Endodermal cell (in vitro differentiated cells): ENCODE measurements at regions not wholly inside any gene's neighbourhood (a gene's known extent, or its start where the extent isn't known, plus 50 kb on each side); places are given as distances from the start of the nearest gene placed in this dataset.

Source experiments
- DNase-seq: peaks from one replicate; pipeline ENCODE4 v3.0.0-alpha.2; 2017
- H3K27ac ChIP-seq: 2 replicates; pipeline ENCODE4 v1.5.1; 2013; ENCODE audit warnings: mild to moderate bottlenecking, low read depth, low read length, moderate library complexity
- H3K27me3 ChIP-seq: 2 replicates; pipeline ENCODE4 v1.6.1; 2013; ENCODE audit warnings: mild to moderate bottlenecking, low read length, moderate library complexity; ENCODE audit not compliant: insufficient read depth, control insufficient read depth, poor library complexity, severe bottlenecking
- H3K36me3 ChIP-seq: 2 replicates; pipeline ENCODE4 v1.7.0; 2013; ENCODE audit warnings: mild to moderate bottlenecking, low read length, moderate library complexity; ENCODE audit not compliant: control insufficient read depth, insufficient read depth
- H3K4me1 ChIP-seq: one replicate; pipeline ENCODE4 v1.7.0; 2013; ENCODE audit warnings: low read length; ENCODE audit not compliant: control insufficient read depth, insufficient read depth
- H3K4me3 ChIP-seq: 2 replicates; pipeline ENCODE4 v1.5.1; 2013; ENCODE audit warnings: mild to moderate bottlenecking, low read length, moderate library complexity
- H3K9ac ChIP-seq: 2 replicates; pipeline ENCODE4 v1.6.1; 2013; ENCODE audit warnings: mild to moderate bottlenecking, low read length, moderate library complexity; ENCODE audit not compliant: poor library complexity, severe bottlenecking; ENCODE audit errors: extremely low read depth
- H3K9me3 ChIP-seq: 2 replicates; pipeline ENCODE4 v1.6.1; 2013; ENCODE audit warnings: mild to moderate bottlenecking, low read length, moderate library complexity; ENCODE audit not compliant: control insufficient read depth
- H3K27ac Mint-ChIP-seq: 2 replicates; pipeline ENCODE4 v1.8.0; 2020; ENCODE audit warnings: mixed read lengths
- H3K27me3 Mint-ChIP-seq: 2 replicates; pipeline ENCODE4 v1.8.0; 2021; ENCODE audit warnings: mild to moderate bottlenecking, mixed read lengths; ENCODE audit not compliant: insufficient read depth
- H3K36me3 Mint-ChIP-seq: 2 replicates; pipeline ENCODE4 v1.8.0; 2020; ENCODE audit warnings: low read depth, mixed read lengths
- H3K4me1 Mint-ChIP-seq: 2 replicates; pipeline ENCODE4 v1.8.0; 2020; ENCODE audit warnings: mixed read lengths
- H3K4me3 Mint-ChIP-seq: 2 replicates; pipeline ENCODE4 v1.8.0; 2020; ENCODE audit warnings: mild to moderate bottlenecking, moderate library complexity, mixed read lengths
- H3K9me3 Mint-ChIP-seq: 2 replicates; pipeline ENCODE4 v1.8.0; 2020; ENCODE audit warnings: mild to moderate bottlenecking, mixed read lengths
- WGBS, 2 experiments: methylation state at CpG; one replicate each; pipeline versions ENCODE4 v1.1.5 to v1.1.7; 2013; ENCODE audit warnings: missing lambda C conversion rate in 2 of 2, mixed read lengths in 1 of 2; ENCODE audit not compliant: insufficient coverage in 1 of 2, insufficient read length in 1 of 2; 5-methylcytosine and 5-hydroxymethylcytosine counted together
- TF ChIP-seq, protein P1 (sequence below): fragments of 200-600 bp; sonication (generic); conservative IDR thresholded peaks from 2 replicates; pipeline ENCODE4 v1.5.0; 2021; ENCODE audit warnings: antibody characterized with exemption, mild to moderate bottlenecking

DNA sequence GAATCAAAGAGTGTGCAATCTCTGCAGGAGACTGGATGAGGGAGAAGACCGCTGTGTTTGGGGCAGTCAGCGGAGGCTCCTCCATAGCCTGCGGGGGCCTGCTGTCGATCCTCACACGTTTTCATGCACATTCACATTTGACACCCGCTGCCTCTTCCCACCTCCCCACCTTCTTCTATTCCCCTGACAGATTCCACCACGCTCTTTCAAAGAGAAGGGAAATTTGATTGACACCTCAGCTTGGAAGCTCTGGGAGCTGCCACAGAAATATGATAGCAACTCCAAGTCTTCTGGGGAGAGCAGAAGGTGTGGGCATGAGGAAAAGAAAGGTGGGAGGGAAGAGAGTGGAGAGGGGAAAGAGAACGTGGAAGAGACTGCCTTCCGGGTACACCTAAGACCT, 87.5 kb downstream of the BOD1L2 start:
- no peaks in the 10 kb centered on the region for H3K36me3 ChIP-seq
- H3K4me3 Mint-ChIP-seq = no peak overlapping the region
- H3K9me3 Mint-ChIP-seq = no peaks in the 10 kb centered on the region
- H3K27me3 ChIP-seq = no peaks in the 10 kb centered on the region
- H3K27ac ChIP-seq = no peak overlapping the region
- no peak overlapping the region for H3K9ac ChIP-seq
- H3K4me1 Mint-ChIP-seq = no peaks in the 10 kb centered on the region
- no peak overlapping the region for H3K27ac Mint-ChIP-seq
- DNase-seq = no peak
- H3K27me3 Mint-ChIP-seq = no peaks in the 10 kb centered on the region
- no peak overlapping the region for H3K4me3 ChIP-seq
- no peaks in the 10 kb centered on the region for H3K9me3 ChIP-seq
- TF ChIP-seq, protein P1, sequence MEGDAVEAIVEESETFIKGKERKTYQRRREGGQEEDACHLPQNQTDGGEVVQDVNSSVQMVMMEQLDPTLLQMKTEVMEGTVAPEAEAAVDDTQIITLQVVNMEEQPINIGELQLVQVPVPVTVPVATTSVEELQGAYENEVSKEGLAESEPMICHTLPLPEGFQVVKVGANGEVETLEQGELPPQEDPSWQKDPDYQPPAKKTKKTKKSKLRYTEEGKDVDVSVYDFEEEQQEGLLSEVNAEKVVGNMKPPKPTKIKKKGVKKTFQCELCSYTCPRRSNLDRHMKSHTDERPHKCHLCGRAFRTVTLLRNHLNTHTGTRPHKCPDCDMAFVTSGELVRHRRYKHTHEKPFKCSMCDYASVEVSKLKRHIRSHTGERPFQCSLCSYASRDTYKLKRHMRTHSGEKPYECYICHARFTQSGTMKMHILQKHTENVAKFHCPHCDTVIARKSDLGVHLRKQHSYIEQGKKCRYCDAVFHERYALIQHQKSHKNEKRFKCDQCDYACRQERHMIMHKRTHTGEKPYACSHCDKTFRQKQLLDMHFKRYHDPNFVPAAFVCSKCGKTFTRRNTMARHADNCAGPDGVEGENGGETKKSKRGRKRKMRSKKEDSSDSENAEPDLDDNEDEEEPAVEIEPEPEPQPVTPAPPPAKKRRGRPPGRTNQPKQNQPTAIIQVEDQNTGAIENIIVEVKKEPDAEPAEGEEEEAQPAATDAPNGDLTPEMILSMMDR = no peak
- H3K4me1 ChIP-seq = no peaks in the 10 kb centered on the region
- no peaks in the 10 kb centered on the region for H3K36me3 Mint-ChIP-seq
- WGBS, 2 experiments = 69 to 86% methylated on average over 4 to 9 of the region's 9 CpGs

DNA sequence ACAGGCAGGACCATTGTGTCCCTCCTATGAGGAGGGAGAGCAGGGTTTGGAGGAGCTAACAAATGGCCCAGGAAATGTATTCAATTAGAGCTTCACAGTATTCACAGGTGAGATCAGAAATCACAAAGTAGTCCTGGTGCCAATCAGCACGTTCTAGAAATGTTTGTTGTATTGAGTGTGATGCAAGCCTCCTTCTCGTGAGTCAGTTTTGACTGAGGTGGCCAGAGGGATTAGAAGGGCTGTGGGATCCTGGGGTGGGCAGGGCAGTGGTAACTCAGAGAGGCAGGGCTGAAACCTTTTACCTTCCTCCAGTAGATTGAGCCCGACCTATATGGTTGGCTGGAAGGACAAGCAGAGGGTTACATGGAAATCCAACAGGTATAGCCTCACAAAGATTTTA, 95.0 kb downstream of the BOD1L2 start:
- no peak overlapping the region for H3K9ac ChIP-seq
- H3K9me3 ChIP-seq = no peaks in the 10 kb centered on the region
- 85% methylated on average over 3 of the region's 3 CpGs; no CpG with 5 or more reads in 1 of the 2 experiments for WGBS, 2 experiments
- Mint-ChIP-seq H3K9me3 (no peaks in the 10 kb centered on the region), H3K27ac (no peak overlapping the region), H3K4me1 (no peaks in the 10 kb centered on the region), H3K27me3 (peaks cover 8% of the 10 kb centered on the region), H3K4me3 (no peak overlapping the region), H3K36me3 (no peaks in the 10 kb centered on the region)
- H3K4me3 ChIP-seq = no peak overlapping the region
- no peak overlapping the region for H3K27ac ChIP-seq
- DNase-seq = no peak
- no peaks in the 10 kb centered on the region for H3K27me3 ChIP-seq
- H3K4me1 ChIP-seq = peaks cover 9% of the 10 kb centered on the region
- TF ChIP-seq, protein P1 = no peak
- H3K36me3 ChIP-seq = no peaks in the 10 kb centered on the region

DNA sequence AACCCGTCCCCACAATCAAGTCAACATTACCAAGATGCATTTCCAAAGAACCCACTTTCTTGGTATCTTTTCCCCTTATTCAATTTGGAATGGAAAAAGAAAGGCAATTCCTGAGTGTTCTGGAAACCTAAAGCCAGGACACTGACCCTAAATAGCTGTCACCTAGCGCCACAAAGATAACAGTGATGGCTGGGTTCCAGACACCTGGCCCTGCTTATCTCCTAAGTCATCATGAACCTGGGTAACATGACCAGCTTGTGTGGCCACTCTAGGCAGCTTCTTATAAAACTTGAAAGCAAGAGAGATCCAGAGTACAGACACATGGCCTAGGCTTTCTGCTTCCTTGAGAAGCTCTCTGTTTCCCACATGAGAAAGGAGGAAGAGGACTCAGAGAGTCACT, 95.4 kb downstream of the BOD1L2 start:
- TF ChIP-seq, protein P1 = no peak
- no peak overlapping the region for H3K27ac Mint-ChIP-seq

More for the DNA sequence above, 95.4 kb downstream of the BOD1L2 start:
- H3K4me3 Mint-ChIP-seq = no peak overlapping the region
- no peaks in the 10 kb centered on the region for H3K9me3 Mint-ChIP-seq
- H3K27me3 ChIP-seq = no peaks in the 10 kb centered on the region
- no peaks in the 10 kb centered on the region for H3K4me1 Mint-ChIP-seq
- H3K9ac ChIP-seq = no peak overlapping the region
- no peaks in the 10 kb centered on the region for H3K36me3 Mint-ChIP-seq
- no peak for DNase-seq
- no peak overlapping the region for H3K27ac ChIP-seq
- 87 to 90% methylated on average over 2 of the region's 2 CpGs for WGBS, 2 experiments
- peaks cover 8% of the 10 kb centered on the region for H3K27me3 Mint-ChIP-seq
- H3K9me3 ChIP-seq = no peaks in the 10 kb centered on the region
- H3K4me3 ChIP-seq = no peak overlapping the region
- H3K36me3 ChIP-seq = no peaks in the 10 kb centered on the region
- H3K4me1 ChIP-seq = peaks cover 9% of the 10 kb centered on the region
